ENCODE measurements at regions not wholly inside any gene's neighbourhood (a gene's known extent, or its start where the extent isn't known, plus 50 kb on each side); places are given as distances from the start of the nearest gene placed in this dataset.

GRCh38 chr2:13030606-13031005 lies 313.9 kb downstream of the TRIB2 start:
- TF ChIP-seq CTCF (IDR thresholded peaks at IDR 0.05) (no peak), EZH2 (IDR thresholded peaks at IDR 0.05) (no peak)
